ENCODE measurements at regions not wholly inside any gene's neighbourhood (a gene's known extent, or its start where the extent isn't known, plus 50 kb on each side); places are given as distances from the start of the nearest gene placed in this dataset.
"Not testable (repeated sequence)": the region's sequence is repeated elsewhere in the genome, so short reads cannot be mapped to it uniquely, and the experiment has no call there.

DNA sequence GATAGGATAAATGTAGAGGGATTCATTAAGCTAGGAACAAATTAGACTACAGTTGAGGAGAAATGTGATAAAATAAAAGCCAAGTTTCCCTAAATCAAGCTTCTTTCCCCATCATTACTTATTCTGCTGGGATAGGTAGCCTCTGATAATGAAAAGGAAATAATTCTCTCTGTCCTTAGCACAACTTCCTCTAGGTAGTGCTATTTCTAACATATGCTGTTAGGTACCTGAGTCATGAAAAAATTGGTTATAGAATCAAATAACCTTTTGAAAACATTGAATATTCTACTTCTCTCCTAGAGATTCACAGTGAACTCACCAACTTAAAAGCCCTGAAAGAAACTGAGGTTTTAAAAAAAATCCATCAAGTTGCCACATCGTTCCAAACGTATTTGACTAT is 1793.1 kb downstream of the EFNA5 start:
- DNase-seq, result no peak
- no peak for TF ChIP-seq CTCF (IDR thresholded peaks at IDR 0.05; ENCODE audit: low read depth, low read length, missing control alignments)
- Histone ChIP-seq H3K27me3 (replicated peaks) (no peaks in the 10 kb centered on the region), H3K36me3 (replicated peaks) (no peaks in the 10 kb centered on the region), H3K27ac (no peak overlapping the region), H3K4me3 (ENCODE audit: low read depth, low read length) (no peak overlapping the region)
- in situ Hi-C loops (cut with HindIII; ENCODE audit: low pct_ligation_motif_present, low sequenced_read_pairs), result no loop called here

- Histone ChIP-seq H3K27me3 (replicated peaks) (no peaks in the 10 kb centered on the region), H3K36me3 (replicated peaks) (no peaks in the 10 kb centered on the region), H3K27ac (no peak overlapping the region), H3K4me3 (ENCODE audit: low read depth, low read length) (no peak overlapping the region)
- TF ChIP-seq CTCF (IDR thresholded peaks at IDR 0.05; ENCODE audit: low read depth, low read length, missing control alignments), result no peak
- in situ Hi-C loops (cut with HindIII; ENCODE audit: low pct_ligation_motif_present, low sequenced_read_pairs), result no loop called here
- no peak for DNase-seq
Observed at GRCh38 chr5:105874316-105874715, 1796.4 kb downstream of the EFNA5 start.

- TF ChIP-seq CTCF (IDR thresholded peaks at IDR 0.05; ENCODE audit: low read depth, low read length, missing control alignments), result no peak
- in situ Hi-C loops (cut with HindIII; ENCODE audit: low pct_ligation_motif_present, low sequenced_read_pairs), result no loop called here
- no peak overlapping the region for H3K4me3 ChIP-seq (ENCODE audit: low read depth, low read length)
Observed at GRCh38 chr5:105872569-105873270, 1798.0 kb downstream of the EFNA5 start.

GRCh38 chr5:105868038-105868780 is 1802.5 kb downstream of the EFNA5 start:
- H3K36me3 ChIP-seq (replicated peaks), result no peaks in the 10 kb centered on the region
- DNase-seq, result no peak
- in situ Hi-C loops (cut with HindIII; ENCODE audit: low pct_ligation_motif_present, low sequenced_read_pairs), result no loop called here
- H3K4me3 ChIP-seq (ENCODE audit: low read depth, low read length), result no peak overlapping the region
- TF ChIP-seq CTCF (IDR thresholded peaks at IDR 0.05; ENCODE audit: low read depth, low read length, missing control alignments), result no peak
- H3K27ac ChIP-seq, result no peak overlapping the region
- no peaks in the 10 kb centered on the region for H3K27me3 ChIP-seq (replicated peaks)

More at GRCh38 chr5:105872569-105873270, 1798.0 kb downstream of the EFNA5 start:
- no peak for DNase-seq
- H3K27me3 ChIP-seq (replicated peaks), result no peaks in the 10 kb centered on the region
- H3K27ac ChIP-seq, result no peak overlapping the region
- H3K36me3 ChIP-seq (replicated peaks), result no peaks in the 10 kb centered on the region

GRCh38 chr5:105865834-105866233 is 1804.9 kb downstream of the EFNA5 start:
- no peak for DNase-seq
- no peaks in the 10 kb centered on the region for H3K36me3 ChIP-seq (replicated peaks)
- H3K27ac ChIP-seq, result no peak overlapping the region
- in situ Hi-C loops (cut with HindIII; ENCODE audit: low pct_ligation_motif_present, low sequenced_read_pairs), result no loop called here
- H3K27me3 ChIP-seq (replicated peaks), result no peaks in the 10 kb centered on the region
- no peak for TF ChIP-seq CTCF (IDR thresholded peaks at IDR 0.05; ENCODE audit: low read depth, low read length, missing control alignments)
- H3K4me3 ChIP-seq (ENCODE audit: low read depth, low read length), result no peak overlapping the region

DNA sequence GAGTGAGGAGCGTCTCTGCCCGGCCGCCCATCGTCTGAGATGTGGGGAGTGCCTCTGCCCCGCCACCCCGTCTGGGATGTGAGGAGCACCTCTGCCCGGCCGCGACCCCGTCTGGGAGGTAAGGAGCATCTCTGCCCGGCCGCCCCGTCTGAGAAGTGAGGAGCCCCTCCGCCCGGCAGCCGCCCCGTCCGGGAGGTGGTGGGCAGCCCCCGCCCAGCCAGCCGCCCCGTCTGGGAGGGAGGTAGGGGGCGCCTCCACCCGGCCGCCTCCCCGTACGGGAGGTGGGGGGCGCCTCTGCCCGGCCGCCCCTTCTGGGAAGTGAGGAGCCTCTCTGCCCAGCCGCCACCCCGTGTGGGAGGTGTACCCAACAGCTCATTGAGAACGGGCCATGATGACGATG is 1811.4 kb downstream of the EFNA5 start:
- H3K27me3 ChIP-seq (replicated peaks); H3K4me3 ChIP-seq (ENCODE audit: low read depth, low read length); H3K36me3 ChIP-seq (replicated peaks); DNase-seq; in situ Hi-C loops (cut with HindIII; ENCODE audit: low pct_ligation_motif_present, low sequenced_read_pairs); H3K27ac ChIP-seq: not testable (repeated sequence)
